RWPE1 (cell line): ENCODE measurements at regions not wholly inside any gene's neighbourhood (a gene's known extent, or its start where the extent isn't known, plus 50 kb on each side); places are given as distances from the start of the nearest gene placed in this dataset.
"Not testable (repeated sequence)": the region's sequence is repeated elsewhere in the genome, so short reads cannot be mapped to it uniquely, and the experiment has no call there.

Source experiments
- CTCF ChIA-PET: fragments of 350-600 bp; sonication (Branson Sonifier 250); formaldehyde crosslinking; extraction: SDS; loops from one replicate; lab custom pipeline; 2021; lab: Yijun Ruan, JAX
- POLR2A ChIA-PET: fragments of 400-600 bp; formaldehyde crosslinking; extraction: SDS; loops from one replicate; lab custom pipeline; 2020; ENCODE audit warnings: antibody characterized with exemption; ENCODE audit not compliant: low non-redundant PET; lab: Yijun Ruan, JAX
- DNase-seq: peaks from one replicate; pipeline ENCODE4 v3.0.0; 2012; ENCODE audit warnings: low spot score
- H3K27ac ChIP-seq: fragments of 450-650 bp; 2 replicates; pipeline ENCODE4 v1.5.1; 2017
- TF ChIP-seq, protein P1 (sequence below): fragments of 450-650 bp; conservative IDR thresholded peaks from 2 replicates; pipeline ENCODE4 v1.5.1; 2017; ENCODE audit warnings: low read depth, mild to moderate bottlenecking

DNA sequence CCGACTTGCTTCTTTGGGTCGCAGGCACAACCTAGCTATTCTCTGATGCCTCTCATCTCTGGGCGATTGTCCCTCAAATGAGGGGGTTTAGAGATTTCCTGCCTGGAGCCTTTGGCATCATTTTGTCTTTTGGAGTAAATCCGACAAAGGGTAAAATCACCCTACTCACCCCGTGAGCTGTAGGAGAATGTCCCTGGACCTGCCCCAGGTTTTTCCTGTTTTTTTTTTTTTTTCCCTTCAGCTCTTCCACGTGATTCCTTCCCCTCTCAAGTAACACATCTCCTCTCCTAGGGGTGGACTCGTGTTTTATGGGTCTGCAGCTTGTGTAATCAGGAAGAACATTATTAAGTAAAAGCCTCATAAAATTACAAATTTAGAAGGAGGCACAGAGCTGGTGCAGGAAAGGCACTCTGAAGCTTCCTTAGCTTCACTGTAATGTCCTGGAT is 128.4 kb upstream of the ZNF746 start:
- DNase-seq, result no peak
- POLR2A ChIA-PET, result interaction anchor here (0.6 kb wide), 1 partner anchor 11 kb away, joined by 5 read pairs; no protein-coding TSS in a partner anchor
- H3K27ac ChIP-seq, result no peak overlapping the region
- CTCF ChIA-PET, result interaction anchor here (0.7 kb wide), 2 partner anchors 373 to 730 kb away, joined by 3 read pairs; no protein-coding TSS in a partner anchor
- TF ChIP-seq, protein P1, sequence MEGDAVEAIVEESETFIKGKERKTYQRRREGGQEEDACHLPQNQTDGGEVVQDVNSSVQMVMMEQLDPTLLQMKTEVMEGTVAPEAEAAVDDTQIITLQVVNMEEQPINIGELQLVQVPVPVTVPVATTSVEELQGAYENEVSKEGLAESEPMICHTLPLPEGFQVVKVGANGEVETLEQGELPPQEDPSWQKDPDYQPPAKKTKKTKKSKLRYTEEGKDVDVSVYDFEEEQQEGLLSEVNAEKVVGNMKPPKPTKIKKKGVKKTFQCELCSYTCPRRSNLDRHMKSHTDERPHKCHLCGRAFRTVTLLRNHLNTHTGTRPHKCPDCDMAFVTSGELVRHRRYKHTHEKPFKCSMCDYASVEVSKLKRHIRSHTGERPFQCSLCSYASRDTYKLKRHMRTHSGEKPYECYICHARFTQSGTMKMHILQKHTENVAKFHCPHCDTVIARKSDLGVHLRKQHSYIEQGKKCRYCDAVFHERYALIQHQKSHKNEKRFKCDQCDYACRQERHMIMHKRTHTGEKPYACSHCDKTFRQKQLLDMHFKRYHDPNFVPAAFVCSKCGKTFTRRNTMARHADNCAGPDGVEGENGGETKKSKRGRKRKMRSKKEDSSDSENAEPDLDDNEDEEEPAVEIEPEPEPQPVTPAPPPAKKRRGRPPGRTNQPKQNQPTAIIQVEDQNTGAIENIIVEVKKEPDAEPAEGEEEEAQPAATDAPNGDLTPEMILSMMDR, result no peak

DNA sequence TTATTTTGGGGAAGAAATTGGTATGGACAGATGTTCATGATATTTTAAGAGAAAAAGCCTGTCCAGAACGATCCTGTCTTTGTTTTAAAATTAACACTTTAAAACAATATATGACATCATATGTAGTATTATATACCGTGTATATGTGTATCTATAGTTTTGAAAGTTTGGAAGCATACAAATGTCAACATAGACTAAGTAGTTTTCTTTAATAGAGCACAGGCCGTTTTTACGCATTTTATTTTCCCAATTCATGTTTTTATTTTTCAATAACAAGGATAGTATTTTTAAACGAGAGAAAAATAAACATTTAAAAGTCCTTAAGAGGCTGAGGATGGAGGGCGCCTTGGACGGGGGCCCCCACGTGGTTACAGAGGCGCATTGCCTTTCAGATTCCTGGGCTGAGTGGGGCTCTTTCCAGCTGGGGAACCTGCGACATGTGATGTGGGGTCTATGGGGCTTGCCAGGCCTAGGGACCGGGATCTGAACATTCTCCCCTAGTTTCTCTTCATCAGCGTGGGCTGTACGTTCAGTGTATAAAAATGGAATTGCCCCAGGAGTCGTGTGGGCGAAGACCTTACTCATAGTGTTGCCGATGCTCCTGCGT is 127.8 kb upstream of the ZNF746 start:
- POLR2A ChIA-PET, result interaction anchor here (0.6 kb wide), 1 partner anchor 12 kb away, joined by 5 read pairs; no protein-coding TSS in a partner anchor
- H3K27ac ChIP-seq, result no peak overlapping the region; the same call in 1 of the 2 replicates
- CTCF ChIA-PET, result interaction anchor here (0.7 to 1.0 kb wide), 5 partner anchors 77 to 730 kb away, joined by 3 to 6 read pairs (median 3); a partner anchor contains a TSS
- TF ChIP-seq, protein P1, result peak; percentile 77
- peak; percentile 50 for DNase-seq

DNA sequence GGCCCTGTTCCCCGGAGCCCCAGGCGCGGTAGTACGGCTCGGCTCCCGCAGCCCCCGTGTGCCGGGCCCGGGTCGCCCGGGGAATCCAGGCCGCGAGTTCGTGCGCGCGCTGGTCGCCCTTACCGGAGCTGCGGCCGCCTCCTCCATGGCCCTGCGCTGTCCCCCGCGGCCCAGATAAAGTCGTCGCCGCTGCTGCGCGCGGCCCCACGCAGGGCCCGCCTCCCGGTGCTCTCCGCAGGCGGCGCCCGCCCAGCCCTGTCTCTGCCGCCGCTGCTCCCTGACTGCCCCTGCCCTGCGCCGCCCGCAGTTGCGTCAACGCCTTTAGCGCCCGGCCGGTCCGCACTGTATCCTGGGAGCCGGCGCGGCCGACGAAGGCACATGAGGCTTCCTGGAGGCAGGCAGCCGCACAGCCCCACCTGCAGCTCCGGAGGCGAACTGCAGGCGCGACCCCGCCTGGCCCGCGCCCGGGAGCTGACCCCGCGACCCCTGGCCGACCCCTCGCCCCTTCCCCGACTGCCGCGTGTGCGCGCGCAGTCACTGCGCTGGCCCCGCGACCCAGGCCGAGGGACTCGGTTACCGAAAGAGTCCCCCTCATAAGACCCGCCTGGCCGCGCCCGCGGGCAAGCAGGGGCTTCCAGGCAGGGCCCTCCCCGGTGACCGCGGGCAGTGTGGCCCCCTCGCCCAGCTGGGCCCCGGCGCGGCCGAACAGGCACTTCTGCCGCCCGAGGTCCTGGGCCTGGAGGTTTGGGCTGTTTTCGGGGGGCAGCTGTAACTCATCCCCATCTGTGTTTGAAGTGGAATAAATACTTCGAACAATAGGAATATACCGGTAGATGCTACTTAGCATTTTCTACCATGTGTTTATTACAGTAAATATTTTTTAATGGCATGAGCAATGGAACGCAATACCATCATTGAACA is 127.1 kb upstream of the ZNF746 start:
- peak; percentile 74 for DNase-seq
- TF ChIP-seq, protein P1, result peak; percentile 98
- CTCF ChIA-PET, result interaction anchor here (0.6 to 1.0 kb wide), 5 partner anchors 76 to 195 kb away, joined by 3 to 6 read pairs (median 3); a partner anchor contains a TSS
- POLR2A ChIA-PET, result no interaction called here
- peak overlapping the region; percentile 84 for H3K27ac ChIP-seq

DNA sequence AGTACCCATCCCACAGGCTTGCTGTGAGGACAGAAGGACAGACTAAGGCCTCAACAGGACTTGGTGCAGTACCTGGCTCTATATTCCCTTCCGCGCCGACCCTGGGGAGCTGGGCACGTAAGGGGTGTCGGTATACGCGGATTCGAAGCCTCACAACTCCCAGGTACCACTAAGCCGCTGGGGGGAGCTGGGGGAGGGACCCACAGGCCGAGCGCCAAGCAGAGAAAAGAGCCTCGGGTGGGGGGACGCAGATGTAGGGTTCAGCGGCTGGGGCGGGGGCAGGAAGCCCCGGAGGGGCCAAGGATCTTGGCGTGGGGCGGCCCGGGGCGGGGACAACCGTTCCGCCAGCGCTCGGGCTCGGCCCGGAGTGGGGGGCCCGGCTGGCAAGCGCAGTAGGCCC is 126.4 kb upstream of the ZNF746 start:
- ChIA-PET CTCF (interaction anchor here (0.6 to 1.0 kb wide), 2 partner anchors 91 to 190 kb away, joined by 3 to 6 read pairs; a partner anchor contains a TSS), POLR2A (no interaction called here)
- peak; percentile 20 for DNase-seq
- peak overlapping the region; percentile 84 for H3K27ac ChIP-seq
- TF ChIP-seq, protein P1, result no peak

DNA sequence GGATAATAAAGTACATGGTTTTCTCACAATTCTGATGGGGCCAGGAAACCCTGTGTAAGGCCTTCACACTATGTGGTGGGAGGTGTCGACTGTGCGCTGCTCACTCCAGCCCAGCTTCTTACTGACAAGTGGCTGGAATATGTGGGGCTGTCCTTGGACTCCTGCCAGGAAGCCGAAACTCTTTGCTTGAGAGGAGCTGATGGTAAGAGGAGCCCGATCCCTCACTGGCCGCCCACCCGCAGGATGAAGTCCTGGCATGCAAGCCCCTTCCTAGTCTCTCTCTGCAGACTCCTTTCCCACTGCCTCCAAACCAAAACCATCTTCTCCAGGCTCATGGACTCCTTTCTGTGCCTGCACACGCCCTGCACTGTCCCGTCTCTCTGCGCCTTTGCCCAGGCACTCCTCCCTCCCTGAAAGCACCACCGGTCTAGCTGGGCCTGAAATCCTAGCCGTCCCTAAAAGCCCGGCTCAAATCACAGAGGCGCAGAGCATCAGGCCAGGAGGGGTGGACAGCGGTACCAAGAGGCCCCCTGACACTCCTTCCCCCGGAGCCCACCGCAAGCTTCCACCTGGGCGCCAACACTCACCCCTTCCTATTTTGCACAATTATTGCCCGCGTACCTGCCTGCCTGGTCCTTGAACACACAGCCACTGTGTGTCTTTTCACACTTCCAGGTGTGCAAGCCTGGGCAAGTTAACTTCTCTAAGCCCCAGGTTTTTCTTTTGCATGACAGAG is 125.8 kb upstream of the ZNF746 start:
- POLR2A ChIA-PET, DNase-seq: not testable (repeated sequence)
- CTCF ChIA-PET, result interaction anchor here (0.6 kb wide), 1 partner anchor 99 kb away, joined by 3 read pairs; no protein-coding TSS in a partner anchor
- H3K27ac ChIP-seq, result peak overlapping the region; percentile 84

DNA sequence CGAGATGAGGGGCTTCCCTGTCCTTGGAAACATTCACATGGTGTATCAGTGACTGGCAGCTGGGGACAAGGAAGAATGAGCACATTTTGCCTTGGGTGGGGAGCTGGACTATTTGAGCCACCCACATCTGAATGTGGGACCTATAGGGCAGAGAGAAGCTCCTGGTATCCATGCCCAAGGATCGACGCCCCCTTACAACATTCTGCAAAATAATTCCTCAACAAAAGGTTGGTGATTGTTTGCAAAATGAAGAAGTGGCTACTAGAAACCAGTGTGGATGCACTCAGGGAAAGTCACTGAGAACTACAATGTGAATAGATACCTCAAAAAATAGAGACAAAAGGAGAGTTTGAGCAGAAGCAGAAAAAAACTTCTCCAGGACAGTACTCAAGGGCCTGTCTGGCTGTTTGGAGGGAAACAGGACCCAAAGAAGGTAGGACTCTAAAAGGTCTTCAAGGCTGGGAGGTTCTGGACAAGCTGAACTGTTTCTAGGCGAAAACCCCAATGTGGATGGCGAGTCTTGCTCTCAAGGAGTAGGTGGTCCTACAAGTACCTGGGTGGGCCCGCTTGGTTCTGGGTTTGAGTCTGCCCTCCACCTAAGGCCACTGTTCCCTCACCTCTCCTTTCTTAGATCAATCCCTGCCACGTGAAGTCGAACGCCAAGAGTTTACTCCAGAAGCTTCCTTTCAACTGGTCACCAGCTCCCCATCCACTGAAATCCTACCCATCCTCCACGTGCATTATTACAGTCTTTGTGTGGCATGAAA is 125.0 kb upstream of the ZNF746 start:
- no peak for DNase-seq
- H3K27ac ChIP-seq, result peak overlapping the region; percentile 84; the same call in 1 of the 2 replicates
- TF ChIP-seq, protein P1, result no peak
- POLR2A ChIA-PET, result no interaction called here
- CTCF ChIA-PET, result interaction anchor here (0.6 kb wide), 1 partner anchor 100 kb away, joined by 3 read pairs; no protein-coding TSS in a partner anchor
